NCI-H2196 (cell line): ENCODE measurements at regions not wholly inside any gene's neighbourhood (a gene's known extent, or its start where the extent isn't known, plus 50 kb on each side); places are given as distances from the start of the nearest gene placed in this dataset.
"Not testable (repeated sequence)": the region's sequence is repeated elsewhere in the genome, so short reads cannot be mapped to it uniquely, and the experiment has no call there.

ENCODE experiments used
- DNase-seq: peaks from one replicate; lab custom pipeline; 2025; ENCODE audit not compliant: unreplicated experiment; lab: John Stamatoyannopoulos, UW

DNA sequence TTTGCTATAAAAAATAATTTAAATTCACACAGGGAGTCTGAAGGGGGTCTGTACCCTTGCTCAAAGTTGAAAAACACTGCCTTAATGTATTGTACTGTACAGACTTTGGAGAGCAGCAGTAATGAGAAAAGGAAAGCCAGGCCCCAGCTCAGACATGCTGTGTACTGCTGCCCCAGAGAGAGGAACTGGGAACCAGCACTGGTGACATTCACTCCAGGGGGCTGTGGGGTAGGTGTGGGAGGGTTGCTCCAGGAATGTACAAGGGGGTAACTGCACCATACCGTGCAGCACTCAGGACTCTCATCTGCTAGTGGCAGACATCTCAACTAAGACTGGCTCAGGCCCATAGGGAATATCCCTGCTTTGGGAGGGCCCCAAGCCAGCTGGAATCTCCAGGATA, 146.0 kb upstream of the RMP24 start:
- DNase-seq = no peak

DNA sequence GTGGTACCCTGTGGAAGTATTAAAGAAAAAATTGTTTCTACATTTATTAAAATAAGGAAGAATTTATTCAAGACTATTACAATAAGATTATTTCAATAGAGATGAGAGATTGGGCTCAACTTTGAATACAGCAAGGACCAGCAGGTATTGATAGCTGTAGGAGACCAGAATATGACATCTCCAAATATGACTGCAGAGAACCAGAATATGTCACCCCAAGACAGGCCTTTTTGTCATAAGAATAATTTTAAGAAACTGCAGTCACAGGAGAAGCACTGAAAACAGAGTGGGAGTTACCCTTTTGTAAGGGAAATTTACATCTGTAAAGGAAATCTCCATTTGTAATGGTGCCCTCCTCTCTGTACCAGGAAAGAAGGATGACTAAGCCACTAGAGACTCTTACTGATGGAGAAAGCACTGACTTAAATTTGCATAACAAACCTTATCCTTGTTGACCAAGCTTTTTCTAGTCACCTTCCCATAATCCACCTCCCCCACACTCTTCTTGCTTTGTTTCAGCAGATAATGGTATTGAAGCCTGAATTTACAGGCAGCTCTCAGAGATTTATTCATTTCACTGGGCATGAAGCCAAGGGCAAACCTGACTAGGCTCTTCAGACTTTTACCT, 145.1 kb upstream of the RMP24 start:
- DNase-seq = peak; percentile 3

DNA sequence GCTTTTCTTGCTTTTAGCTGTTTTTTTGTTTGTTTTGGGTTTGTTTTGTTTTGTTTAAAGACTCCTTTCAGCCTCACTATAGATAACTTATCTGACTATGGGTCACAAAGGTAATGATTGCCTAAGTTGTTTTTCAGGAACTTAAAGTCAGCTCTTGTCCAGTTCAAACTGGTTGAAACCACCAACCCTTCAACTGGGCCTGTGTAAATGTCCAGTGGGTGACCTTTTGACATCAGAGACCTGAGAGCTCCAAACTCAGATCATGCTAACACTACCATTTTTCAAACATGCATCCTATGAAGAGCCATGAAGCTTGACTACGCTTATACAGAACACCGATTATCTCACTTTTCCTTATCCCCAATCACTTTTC, 144.6 kb upstream of the RMP24 start:
- no peak for DNase-seq

DNA sequence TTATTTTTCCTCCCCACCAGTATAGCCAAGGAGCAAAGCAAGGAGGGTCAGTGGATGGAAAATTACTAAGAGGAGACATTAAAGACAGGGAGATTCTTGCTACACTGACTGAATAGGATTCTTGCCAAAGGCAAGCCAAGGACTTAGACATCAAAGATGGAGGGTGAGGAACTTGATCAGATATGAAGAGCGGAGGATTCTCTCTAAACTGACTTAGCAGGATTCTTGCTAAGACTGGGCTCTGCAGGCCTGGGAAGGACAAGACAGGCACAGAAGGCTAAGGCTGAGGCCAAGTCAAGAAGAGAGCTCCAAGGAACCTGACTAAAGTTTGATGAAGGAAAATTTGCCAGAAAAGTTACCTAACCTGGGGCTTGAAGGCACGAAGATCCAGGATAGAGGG, 143.9 kb upstream of the RMP24 start:
- DNase-seq = no peak

DNA sequence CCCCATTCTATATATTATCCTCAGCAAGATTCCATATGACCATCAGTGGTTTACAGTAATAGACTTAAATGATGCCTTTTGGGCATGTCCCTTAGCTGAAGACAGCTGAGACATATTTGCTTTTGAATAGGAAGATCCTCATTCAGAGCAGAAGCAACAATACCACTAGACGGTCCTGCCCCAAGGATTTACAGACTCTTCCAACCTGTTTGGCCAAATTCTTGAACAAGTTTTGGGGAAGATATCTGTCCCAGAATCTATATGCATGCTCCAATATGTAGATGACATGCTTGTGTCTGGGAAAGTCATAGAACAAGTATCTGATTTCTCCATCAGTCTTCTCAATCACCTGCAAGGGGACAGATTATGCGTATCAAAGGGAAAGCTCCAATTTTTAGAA, 137.1 kb upstream of the RMP24 start:
- no peak for DNase-seq

- no peak for DNase-seq
These were observed 136.6 kb upstream of the RMP24 start for GRCh38 chr18:35835833-35836232.

DNA sequence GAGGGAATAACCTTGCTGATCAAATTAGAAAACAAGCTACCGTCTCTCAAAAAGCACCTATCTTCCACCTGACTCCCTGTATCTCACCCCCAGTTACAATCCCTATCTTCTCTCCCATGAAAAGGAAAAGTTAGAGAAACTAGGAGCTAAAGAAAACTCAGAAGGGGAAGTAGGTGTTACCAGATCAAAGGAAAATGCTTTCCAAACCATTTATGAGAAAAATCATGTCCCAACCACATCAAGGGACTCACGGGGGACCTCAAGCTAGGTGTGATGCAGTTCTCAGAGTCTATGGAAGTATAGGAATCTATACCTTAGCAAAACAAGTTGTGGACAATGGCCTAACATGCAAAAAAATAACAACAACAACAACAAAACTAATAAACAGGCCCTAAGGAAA, 135.5 kb upstream of the RMP24 start:
- DNase-seq = no peak

- no peak for DNase-seq
These were observed 134.5 kb upstream of the RMP24 start for GRCh38 chr18:35837922-35838496.

GRCh38 chr18:35841283-35841682, 131.2 kb upstream of the RMP24 start:
- no peak for DNase-seq

- no peak for DNase-seq
These were observed 129.9 kb upstream of the RMP24 start for GRCh38 chr18:35842536-35842935.

GRCh38 chr18:35848321-35848720, 124.2 kb upstream of the RMP24 start:
- not testable (repeated sequence) for DNase-seq

GRCh38 chr18:35849241-35849640, 123.2 kb upstream of the RMP24 start:
- not testable (repeated sequence) for DNase-seq

DNA sequence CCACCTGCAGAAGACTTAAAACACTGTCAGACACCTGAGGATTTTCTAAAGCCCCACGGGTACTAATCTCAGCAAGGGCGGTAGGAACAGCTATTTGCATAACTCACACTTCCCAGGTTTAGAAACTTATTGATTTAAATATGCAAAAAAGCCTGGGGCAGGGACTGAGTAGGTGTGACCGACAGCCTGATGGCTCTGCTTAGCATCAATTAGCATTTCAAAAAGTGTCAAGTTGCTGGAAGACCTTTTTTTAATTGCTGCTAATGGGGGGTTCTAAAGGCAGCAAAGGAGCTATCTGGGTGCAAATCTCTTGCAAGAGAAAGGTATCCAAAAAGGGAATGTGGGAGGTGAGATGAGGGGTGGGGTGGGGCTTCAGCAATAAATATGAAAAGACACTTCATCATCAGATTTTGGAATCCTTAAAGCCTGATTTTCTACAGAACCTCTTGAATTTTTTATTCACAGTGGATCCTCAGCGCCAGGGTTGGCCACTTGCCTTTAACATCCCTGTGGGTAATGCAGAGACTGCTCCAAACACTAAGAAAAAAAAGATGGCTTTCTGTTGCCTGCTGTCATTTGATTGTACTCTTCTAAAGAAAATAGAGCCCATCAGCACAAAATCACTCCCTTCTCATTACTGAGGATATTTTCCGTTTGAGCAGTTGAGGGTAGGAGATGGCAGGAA, 121.1 kb upstream of the RMP24 start:
- DNase-seq = no peak

DNA sequence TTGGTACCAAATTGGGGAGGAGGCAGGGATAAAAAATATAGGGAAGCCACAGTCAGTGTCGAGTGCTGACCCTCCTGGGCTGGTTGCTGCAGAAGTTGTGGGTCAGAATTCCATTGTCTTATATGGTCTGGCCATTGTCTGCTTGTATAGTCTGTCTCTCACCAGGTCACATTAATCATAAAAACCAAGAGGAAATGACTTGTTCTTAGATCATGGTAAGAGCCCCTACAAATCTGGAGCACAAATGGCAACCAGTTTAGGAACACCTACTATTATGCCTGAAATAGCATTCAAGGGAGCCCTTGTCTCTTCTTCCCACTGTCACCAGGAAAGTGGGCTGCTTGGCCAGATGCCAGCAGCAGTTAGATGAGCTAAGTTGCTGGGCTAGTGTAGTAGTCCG, 119.7 kb upstream of the RMP24 start:
- DNase-seq = no peak

GRCh38 chr18:35854095-35854494, 118.4 kb upstream of the RMP24 start:
- DNase-seq = no peak

- DNase-seq = no peak
These were observed 116.3 kb upstream of the RMP24 start for GRCh38 chr18:35856178-35856577.

GRCh38 chr18:35856721-35857120, 115.8 kb upstream of the RMP24 start:
- DNase-seq = not testable (repeated sequence)

DNA sequence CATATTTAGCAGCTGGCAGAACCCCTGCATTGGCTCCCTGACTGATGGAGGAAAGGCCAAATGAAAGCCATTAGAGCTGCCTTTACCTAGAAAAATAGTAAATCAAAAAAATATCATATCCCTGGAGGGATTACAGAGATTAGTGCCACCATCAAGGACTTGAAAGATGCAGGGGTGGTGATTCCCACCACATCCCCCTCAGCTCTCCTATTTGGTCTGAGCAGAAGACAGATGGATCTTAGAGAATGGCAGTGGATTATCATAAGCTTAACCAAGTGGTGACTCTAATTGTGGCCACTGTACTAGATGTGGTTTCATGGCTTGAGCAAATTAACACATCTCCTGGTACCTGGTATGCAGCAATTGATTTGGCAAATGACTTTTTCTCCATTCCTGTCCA, 114.9 kb upstream of the RMP24 start:
- DNase-seq = not testable (repeated sequence)

GRCh38 chr18:35861367-35862118, 110.9 kb upstream of the RMP24 start:
- no peak for DNase-seq

- no peak for DNase-seq
These were observed 110.3 kb upstream of the RMP24 start for GRCh38 chr18:35862119-35862640.

DNA sequence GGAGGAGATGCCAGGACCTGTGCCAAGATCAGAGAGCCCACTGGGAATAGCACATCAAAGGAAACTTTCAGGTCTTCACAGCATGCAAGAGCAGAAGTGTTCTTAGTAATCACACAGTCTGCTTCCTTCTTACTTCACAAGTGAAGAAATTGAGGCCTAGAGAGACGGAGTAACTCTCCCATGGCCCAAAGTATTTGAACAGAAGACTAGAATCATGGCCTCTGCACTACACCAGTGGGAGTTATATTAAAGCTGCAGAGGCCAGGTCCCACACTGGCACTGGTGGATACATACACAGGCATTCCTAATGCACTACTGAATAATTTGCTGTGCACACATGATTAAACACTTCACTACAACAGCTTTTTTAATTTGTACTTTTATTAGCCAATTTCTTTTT, 107.6 kb upstream of the RMP24 start:
- DNase-seq = no peak

GRCh38 chr18:35868915-35869314, 103.6 kb upstream of the RMP24 start:
- no peak for DNase-seq
